Testis (tissue), 2 donors: ENCODE measurements at regions not wholly inside any gene's neighbourhood (a gene's known extent, or its start where the extent isn't known, plus 50 kb on each side); places are given as distances from the start of the nearest gene placed in this dataset.

Experiments
- CTCF ChIP-seq, 3 experiments: fragments of 450-650 bp in 2 of 3; fragments of 200-600 bp in 1 of 3; sonication (generic) in 1 of 3; IDR thresholded peaks; one replicate each; pipeline ENCODE4 v1.5.1; 2016 to 2019; ENCODE audit warnings: antibody characterized with exemption in 3 of 3, mild to moderate bottlenecking in 2 of 3, moderate library complexity in 1 of 3
- POLR2A ChIP-seq: fragments of 450-650 bp; IDR thresholded peaks from one replicate; pipeline ENCODE4 v1.6.1; 2017; ENCODE audit warnings: antibody characterized with exemption, mild to moderate bottlenecking, moderate library complexity

- TF ChIP-seq POLR2A, result no peak
- TF ChIP-seq CTCF (IDR thresholded peaks at IDR 0.05), result no peak
Observed at GRCh38 chr5:106443746-106444145, 1227.0 kb downstream of the EFNA5 start.
